Hepatocyte (in vitro differentiated cells): ENCODE measurements at regions not wholly inside any gene's neighbourhood (a gene's known extent, or its start where the extent isn't known, plus 50 kb on each side); places are given as distances from the start of the nearest gene placed in this dataset.

Experiments
- DNase-seq: peaks from one replicate; pipeline ENCODE4 v3.0.0-alpha.2; 2016; ENCODE audit warnings: low spot score
- H2AFZ ChIP-seq: fragments of 200-600 bp; sonication (generic); 2 replicates; pipeline ENCODE4 v1.6.0; 2016; ENCODE audit warnings: antibody characterized with exemption, mild to moderate bottlenecking
- H3K27ac ChIP-seq: fragments of 200-600 bp; sonication (generic); 2 replicates; pipeline ENCODE4 v1.5.1; 2016; ENCODE audit warnings: mild to moderate bottlenecking
- H3K27me3 ChIP-seq: fragments of 200-600 bp; sonication (generic); 2 replicates; pipeline ENCODE4 v1.6.1; 2016
- H3K36me3 ChIP-seq: fragments of 200-600 bp; sonication (generic); replicated peaks from 2 replicates; pipeline ENCODE4 v1.5.1; 2016; ENCODE audit warnings: low read depth; ENCODE audit not compliant: insufficient read depth
- H3K4me1 ChIP-seq: fragments of 200-600 bp; sonication (generic); 2 replicates; pipeline ENCODE4 v1.5.1; 2016; ENCODE audit warnings: mild to moderate bottlenecking, moderate library complexity; ENCODE audit not compliant: insufficient read depth
- H3K4me2 ChIP-seq: fragments of 200-600 bp; sonication (generic); 2 replicates; pipeline ENCODE4 v1.6.0; 2016
- H3K4me3 ChIP-seq: fragments of 200-600 bp; sonication (generic); 2 replicates; pipeline ENCODE4 v1.5.1; 2016; ENCODE audit warnings: mild to moderate bottlenecking
- H3K79me2 ChIP-seq: fragments of 200-600 bp; sonication (generic); 2 replicates; pipeline ENCODE4 v1.6.0; 2017; ENCODE audit warnings: mild to moderate bottlenecking
- H3K9me2 ChIP-seq: fragments of 200-600 bp; sonication (generic); replicated peaks from 2 replicates; pipeline ENCODE4 v1.6.0; 2017; ENCODE audit warnings: mild to moderate bottlenecking; ENCODE audit not compliant: insufficient read depth
- H3K9me3 ChIP-seq: fragments of 200-600 bp; sonication (generic); 2 replicates; pipeline ENCODE4 v1.5.1; 2016; ENCODE audit warnings: low read depth, mild to moderate bottlenecking
- H4K20me1 ChIP-seq: fragments of 200-600 bp; sonication (generic); 2 replicates; pipeline ENCODE4 v1.6.0; 2016; ENCODE audit warnings: mild to moderate bottlenecking; ENCODE audit not compliant: insufficient read depth, poor library complexity, severe bottlenecking
- EZH2 ChIP-seq: fragments of 200-600 bp; sonication (generic); IDR thresholded peaks from 2 replicates; pipeline ENCODE4 v1.6.1; 2016; ENCODE audit warnings: antibody characterized with exemption, mild to moderate bottlenecking, borderline replicate concordance
- EZH2phosphoT487 ChIP-seq: fragments of 200-600 bp; sonication (generic); IDR thresholded peaks from one replicate; pipeline ENCODE4 v1.6.1; 2018; ENCODE audit warnings: antibody characterized with exemption, mild to moderate bottlenecking, low read depth, moderate library complexity; ENCODE audit not compliant: unreplicated experiment, severe bottlenecking
- WGBS: methylation state at CpG from one replicate; pipeline ENCODE4 v1.1.6; 2016; ENCODE audit warnings: low lambda C conversion rate; ENCODE audit errors: missing lambda C conversion rate; 5-methylcytosine and 5-hydroxymethylcytosine counted together
- TF ChIP-seq, protein P1 (sequence below): fragments of 200-600 bp; sonication (generic); IDR thresholded peaks from 2 replicates; pipeline ENCODE4 v1.5.1; 2016; ENCODE audit warnings: antibody characterized with exemption, mild to moderate bottlenecking; ENCODE audit not compliant: poor library complexity

GRCh38 chr4:1505511-1506460 lies 99.5 kb upstream of the NKX1-1 start:
- H3K9me2 ChIP-seq, result no peaks in the 10 kb centered on the region
- no peak overlapping the region for H2AFZ ChIP-seq
- 79% methylated on average over 24 of the region's 24 CpGs for WGBS
- DNase-seq, result no peak
- H3K27ac ChIP-seq, result no peak overlapping the region
- no peaks in the 10 kb centered on the region for H3K4me1 ChIP-seq
- H3K27me3 ChIP-seq, result peaks cover 3% of the 10 kb centered on the region
- TF ChIP-seq EZH2 (no peak), EZH2phosphoT487 (no peak)
- TF ChIP-seq, protein P1, sequence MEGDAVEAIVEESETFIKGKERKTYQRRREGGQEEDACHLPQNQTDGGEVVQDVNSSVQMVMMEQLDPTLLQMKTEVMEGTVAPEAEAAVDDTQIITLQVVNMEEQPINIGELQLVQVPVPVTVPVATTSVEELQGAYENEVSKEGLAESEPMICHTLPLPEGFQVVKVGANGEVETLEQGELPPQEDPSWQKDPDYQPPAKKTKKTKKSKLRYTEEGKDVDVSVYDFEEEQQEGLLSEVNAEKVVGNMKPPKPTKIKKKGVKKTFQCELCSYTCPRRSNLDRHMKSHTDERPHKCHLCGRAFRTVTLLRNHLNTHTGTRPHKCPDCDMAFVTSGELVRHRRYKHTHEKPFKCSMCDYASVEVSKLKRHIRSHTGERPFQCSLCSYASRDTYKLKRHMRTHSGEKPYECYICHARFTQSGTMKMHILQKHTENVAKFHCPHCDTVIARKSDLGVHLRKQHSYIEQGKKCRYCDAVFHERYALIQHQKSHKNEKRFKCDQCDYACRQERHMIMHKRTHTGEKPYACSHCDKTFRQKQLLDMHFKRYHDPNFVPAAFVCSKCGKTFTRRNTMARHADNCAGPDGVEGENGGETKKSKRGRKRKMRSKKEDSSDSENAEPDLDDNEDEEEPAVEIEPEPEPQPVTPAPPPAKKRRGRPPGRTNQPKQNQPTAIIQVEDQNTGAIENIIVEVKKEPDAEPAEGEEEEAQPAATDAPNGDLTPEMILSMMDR, result no peak
- no peak overlapping the region for H3K4me3 ChIP-seq
- H4K20me1 ChIP-seq, result no peaks in the 10 kb centered on the region
- H3K79me2 ChIP-seq, result no peaks in the 10 kb centered on the region
- no peaks in the 10 kb centered on the region for H3K36me3 ChIP-seq
- H3K9me3 ChIP-seq, result no peaks in the 10 kb centered on the region
- no peak overlapping the region for H3K4me2 ChIP-seq

- WGBS, result 91% methylated on average over 17 of the region's 17 CpGs
- H3K79me2 ChIP-seq, result no peaks in the 10 kb centered on the region
- H3K9me3 ChIP-seq, result no peaks in the 10 kb centered on the region
- H3K4me3 ChIP-seq, result no peak overlapping the region
- H3K27me3 ChIP-seq, result peaks cover 3% of the 10 kb centered on the region
- no peak for DNase-seq
- H3K27ac ChIP-seq, result no peak overlapping the region
- H2AFZ ChIP-seq, result no peak overlapping the region
- no peaks in the 10 kb centered on the region for H3K9me2 ChIP-seq
- TF ChIP-seq EZH2phosphoT487 (no peak), EZH2 (no peak)
- TF ChIP-seq, protein P1, result no peak
- no peaks in the 10 kb centered on the region for H3K36me3 ChIP-seq
- no peak overlapping the region for H3K4me2 ChIP-seq
- no peaks in the 10 kb centered on the region for H3K4me1 ChIP-seq
- H4K20me1 ChIP-seq, result no peaks in the 10 kb centered on the region
Measured at GRCh38 chr4:1504595-1505500, 98.6 kb upstream of the NKX1-1 start.

- no peak for TF ChIP-seq EZH2
- TF ChIP-seq EZH2phosphoT487, result no peak
- TF ChIP-seq, protein P1, result no peak
- H3K27ac ChIP-seq, result no peak overlapping the region
- H3K27me3 ChIP-seq, result peaks cover 3% of the 10 kb centered on the region
- no peaks in the 10 kb centered on the region for H3K9me2 ChIP-seq
- no peaks in the 10 kb centered on the region for H4K20me1 ChIP-seq
- H2AFZ ChIP-seq, result no peak overlapping the region
- H3K4me2 ChIP-seq, result no peak overlapping the region
- no peak overlapping the region for H3K4me3 ChIP-seq
- no peaks in the 10 kb centered on the region for H3K4me1 ChIP-seq
- WGBS, result 93% methylated on average over 26 of the region's 37 CpGs
- no peak for DNase-seq
- H3K9me3 ChIP-seq, result no peaks in the 10 kb centered on the region
- no peaks in the 10 kb centered on the region for H3K79me2 ChIP-seq
- no peaks in the 10 kb centered on the region for H3K36me3 ChIP-seq
Measured at GRCh38 chr4:1503583-1504471, 97.6 kb upstream of the NKX1-1 start.
